BLaER1 treated with 17β-estradiol and CSF1 and Interleukin-3, amounts not matched to agents 10 nM and 100 nM (cell line): ENCODE measurements at regions not wholly inside any gene's neighbourhood (a gene's known extent, or its start where the extent isn't known, plus 50 kb on each side); places are given as distances from the start of the nearest gene placed in this dataset.
"Not testable (repeated sequence)": the region's sequence is repeated elsewhere in the genome, so short reads cannot be mapped to it uniquely, and the experiment has no call there.

Source experiments
- H3K27ac ChIP-seq, 11 experiments: shearing (Covaris generic); formaldehyde crosslinking; 2 replicates each; pipeline ENCODE4 v1.8.1; 2022
- H3K27me3 ChIP-seq, 11 experiments: shearing (Covaris generic); formaldehyde crosslinking; 2 replicates each; pipeline ENCODE4 v1.8.1; 2022
- H3K36me3 ChIP-seq, 11 experiments: shearing (Covaris generic); formaldehyde crosslinking; 2 replicates each; pipeline ENCODE4 v1.8.1; 2022
- H3K4me1 ChIP-seq, 10 experiments: shearing (Covaris generic); formaldehyde crosslinking; 2 replicates each; pipeline ENCODE4 v1.8.1; 2022
- H3K4me2 ChIP-seq, 11 experiments: shearing (Covaris generic); formaldehyde crosslinking; 2 replicates each; pipeline ENCODE4 v1.8.1; 2022
- H3K4me3 ChIP-seq, 10 experiments: shearing (Covaris generic); formaldehyde crosslinking; 2 replicates each; pipeline ENCODE4 v1.8.1; 2022
- H3K9ac ChIP-seq, 11 experiments: shearing (Covaris generic); formaldehyde crosslinking; 2 replicates each; pipeline ENCODE4 v1.8.1; 2022
- H3K9me3 ChIP-seq, 11 experiments: shearing (Covaris generic); formaldehyde crosslinking; replicated peaks in 1 of 11; 2 replicates each; pipeline ENCODE4 v1.8.1; 2022
- H4K20me1 ChIP-seq, 11 experiments: shearing (Covaris generic); formaldehyde crosslinking; 2 replicates each; pipeline ENCODE4 v1.8.1; 2022
- Cebpa-rat ChIP-seq, 11 experiments: shearing (Covaris generic); IDR thresholded peaks; 2 replicates each; pipeline ENCODE4 v1.8.1; 2022

DNA sequence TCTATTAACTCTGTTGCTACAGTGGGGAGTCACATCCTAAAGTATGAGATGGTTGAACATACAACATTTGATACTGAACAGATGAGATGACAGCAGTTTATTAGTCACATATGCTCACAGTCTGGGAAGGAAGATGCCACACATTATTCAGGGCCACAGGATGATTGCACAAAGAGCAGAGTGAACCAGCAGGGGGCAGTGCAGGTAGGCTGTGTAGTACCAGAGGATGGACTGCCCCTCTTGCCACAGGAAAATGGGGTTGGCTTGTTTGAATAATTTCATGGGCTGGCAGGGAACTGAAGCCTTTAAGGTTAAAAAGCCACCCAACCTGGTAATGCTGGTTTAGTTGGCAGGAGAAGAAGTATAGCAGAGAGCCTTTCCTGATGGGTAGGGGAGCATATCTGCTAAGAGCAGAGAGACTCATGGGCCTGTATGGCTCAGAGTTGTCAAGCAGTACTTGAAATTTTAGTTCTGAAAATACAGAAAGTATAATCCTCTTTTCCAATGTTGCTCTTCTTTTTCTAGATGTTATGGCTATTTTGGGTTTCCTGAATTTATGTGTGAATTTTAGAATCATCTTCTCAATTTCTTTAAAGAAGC is 180.4 kb upstream of the B3GAT1 start:
- Histone ChIP-seq H3K27me3 (peaks cover 0 to 13% (median 0%) of the 10 kb centered on the region in 11 experiments; a peak in 3 of 22 replicates), H3K4me1 (peaks cover 0 to 22% (median 0%) of the 10 kb centered on the region in 10 experiments; a peak in 9 of 20 replicates)

DNA sequence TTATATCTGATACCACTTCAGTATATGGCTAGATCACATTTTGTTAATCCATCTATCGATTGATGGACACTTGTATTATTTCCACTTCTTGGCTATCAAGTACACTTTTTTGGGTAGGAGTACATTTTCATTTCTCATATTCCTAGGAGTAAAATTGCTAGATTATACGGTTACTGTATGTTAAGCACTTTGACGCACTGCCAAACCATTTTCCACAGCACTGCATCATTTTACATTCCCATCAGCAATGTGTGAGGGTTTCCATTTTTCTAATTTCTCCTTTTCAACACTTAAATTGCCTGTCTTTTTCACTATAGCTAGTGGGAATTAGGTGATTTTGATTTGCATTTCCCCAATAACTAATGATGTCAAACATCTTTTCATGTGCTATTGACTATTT is 179.3 kb upstream of the B3GAT1 start:
- Histone ChIP-seq H3K9me3 (0 out of 22 replicates have a peak, but pooled peaks cover 0 to 4% (median 0%) of the 10 kb centered on the region in 11 experiments), H3K36me3 (no peaks in the 10 kb centered on the region), H3K4me3 (no peak overlapping the region), H3K4me1 (peaks cover 0 to 30% (median 0%) of the 10 kb centered on the region in 10 experiments; a peak in 9 of 20 replicates), H3K9ac (no peak overlapping the region), H3K27me3 (peaks cover 0 to 24% (median 0%) of the 10 kb centered on the region in 11 experiments; a peak in 6 of 22 replicates), H4K20me1 (peaks cover 0 to 19% (median 0%) of the 10 kb centered on the region in 11 experiments; a peak in 5 of 22 replicates), H3K27ac (no peak overlapping the region), H3K4me2 (peak overlapping the region in 4 of 11 experiments; percentile 54 to 64 (median 62); a peak in 8 of 22 replicates)
- TF ChIP-seq Cebpa-rat (IDR thresholded peaks at IDR 0.05) = no peak

More for the DNA sequence above, 180.4 kb upstream of the B3GAT1 start:
- no peak for TF ChIP-seq Cebpa-rat (IDR thresholded peaks at IDR 0.05)
- Histone ChIP-seq H3K27ac (no peak overlapping the region), H3K4me2 (no peak overlapping the region), H3K4me3 (no peak overlapping the region), H3K9ac (no peak overlapping the region), H3K36me3 (no peaks in the 10 kb centered on the region), H3K9me3 (0 out of 22 replicates have a peak, but pooled peaks cover 0 to 4% (median 0%) of the 10 kb centered on the region in 11 experiments), H4K20me1 (peaks cover 0 to 8% (median 0%) of the 10 kb centered on the region in 11 experiments; a peak in 4 of 22 replicates)

DNA sequence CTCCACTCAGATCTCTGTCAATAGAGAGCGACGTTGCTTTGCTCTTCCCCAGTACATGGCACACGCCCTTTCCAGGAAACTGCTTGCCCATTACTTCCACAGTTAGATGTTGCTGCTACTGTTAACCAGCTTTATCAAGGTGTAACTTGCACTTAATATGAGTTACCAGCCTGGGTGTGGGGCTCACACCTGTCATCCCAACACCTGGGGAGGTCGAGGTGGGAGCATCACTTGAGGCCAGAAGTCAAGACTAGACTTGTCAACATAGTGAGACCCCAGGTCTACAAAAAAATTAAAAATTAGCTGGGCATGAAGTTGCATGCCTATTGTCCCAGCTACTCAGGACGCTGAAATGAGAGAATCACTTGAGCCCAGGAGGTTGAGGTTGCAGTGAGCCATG is 177.1 kb upstream of the B3GAT1 start:
- Histone ChIP-seq H3K9me3 (0 out of 22 replicates have a peak, but pooled peaks cover 0 to 4% (median 0%) of the 10 kb centered on the region in 11 experiments), H3K9ac (no peak overlapping the region), H3K4me3 (no peak overlapping the region), H3K27ac (no peak overlapping the region), H4K20me1 (peaks cover 0 to 39% (median 0%) of the 10 kb centered on the region in 11 experiments; a peak in 9 of 22 replicates), H3K4me1 (peaks cover 0 to 50% (median 11%) of the 10 kb centered on the region in 10 experiments; a peak in 18 of 20 replicates), H3K27me3 (peaks cover 0 to 45% (median 0%) of the 10 kb centered on the region in 11 experiments; a peak in 8 of 22 replicates), H3K4me2 (no peak overlapping the region), H3K36me3 (no peaks in the 10 kb centered on the region)
- no peak for TF ChIP-seq Cebpa-rat (IDR thresholded peaks at IDR 0.05)

DNA sequence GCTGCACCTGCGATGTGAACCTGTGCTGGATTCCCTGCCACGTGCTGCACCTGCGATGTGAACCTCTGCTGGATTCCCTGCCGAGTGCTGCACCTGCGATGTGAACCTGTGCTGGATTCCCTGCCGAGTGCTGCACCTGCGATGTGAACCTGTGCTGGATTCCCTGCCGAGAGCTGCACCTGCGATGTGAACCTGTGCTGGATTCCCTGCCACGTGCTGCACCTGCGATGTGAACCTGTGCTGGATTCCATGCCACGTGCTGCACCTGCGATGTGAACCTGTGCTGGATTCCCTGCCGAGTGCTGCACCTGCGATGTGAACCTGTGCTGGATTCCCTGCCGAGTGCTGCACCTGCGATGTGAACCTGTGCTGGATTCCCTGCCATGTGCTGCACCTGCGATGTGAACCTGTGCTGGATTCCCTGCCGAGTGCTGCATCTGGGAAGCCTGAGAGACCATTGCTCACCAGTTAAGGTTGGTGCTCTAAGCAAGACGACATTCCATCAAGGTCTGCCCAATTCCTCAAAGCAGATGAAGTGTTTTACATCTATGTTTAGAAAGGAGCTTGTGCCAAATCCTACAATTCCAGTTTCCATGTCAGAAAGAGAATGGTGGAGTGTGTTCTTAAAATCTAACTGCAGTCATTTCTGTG is 176.5 kb upstream of the B3GAT1 start:
- Histone ChIP-seq H4K20me1 (peaks cover 0 to 44% (median 0%) of the 10 kb centered on the region in 11 experiments; a peak in 9 of 22 replicates), H3K4me1 (peaks cover 5 to 56% (median 17%) of the 10 kb centered on the region in 10 experiments), H3K27me3 (peaks cover 0 to 49% (median 0%) of the 10 kb centered on the region in 11 experiments; a peak in 8 of 22 replicates), H3K4me2 (peak overlapping the region in 3 of 11 experiments; percentile 36 to 63 (median 51); a peak in 5 of 22 replicates)
- not testable (repeated sequence) for H3K9ac ChIP-seq, H3K4me3 ChIP-seq, H3K36me3 ChIP-seq, H3K27ac ChIP-seq, H3K9me3 ChIP-seq

DNA sequence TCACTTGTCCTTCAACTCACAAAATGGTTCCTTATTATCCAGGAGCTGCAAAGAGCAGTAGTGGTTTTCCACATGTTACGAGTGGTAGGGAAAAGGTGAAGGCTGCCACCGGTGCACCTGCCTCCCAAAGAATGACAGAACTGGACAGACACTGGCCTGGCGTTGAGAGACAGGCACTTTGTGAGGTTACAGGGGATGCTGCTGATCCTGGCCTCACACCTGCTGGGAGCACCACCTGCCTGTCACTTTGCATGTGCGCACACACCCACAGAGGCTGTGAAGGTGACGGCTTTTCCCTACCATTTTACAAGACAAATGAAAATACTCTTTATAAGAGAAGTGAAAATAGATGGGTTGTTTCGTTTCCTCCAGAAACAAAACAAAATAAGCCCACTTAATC is 175.3 kb upstream of the B3GAT1 start:
- Histone ChIP-seq H3K4me2 (peak overlapping the region in 4 of 11 experiments; percentile 20 to 63 (median 44); a peak in 7 of 22 replicates), H3K36me3 (no peaks in the 10 kb centered on the region), H3K27me3 (peaks cover 0 to 58% (median 0%) of the 10 kb centered on the region in 11 experiments; a peak in 9 of 22 replicates), H3K4me3 (no peak overlapping the region), H4K20me1 (peaks cover 0 to 55% (median 0%) of the 10 kb centered on the region in 11 experiments; a peak in 11 of 22 replicates), H3K4me1 (peaks cover 17 to 67% (median 29%) of the 10 kb centered on the region in 10 experiments), H3K27ac (no peak overlapping the region), H3K9me3 (0 out of 22 replicates have a peak, but pooled peaks cover 0 to under 1% (median 0%) of the 10 kb centered on the region in 11 experiments), H3K9ac (no peak overlapping the region)
- no peak for TF ChIP-seq Cebpa-rat (IDR thresholded peaks at IDR 0.05)

DNA sequence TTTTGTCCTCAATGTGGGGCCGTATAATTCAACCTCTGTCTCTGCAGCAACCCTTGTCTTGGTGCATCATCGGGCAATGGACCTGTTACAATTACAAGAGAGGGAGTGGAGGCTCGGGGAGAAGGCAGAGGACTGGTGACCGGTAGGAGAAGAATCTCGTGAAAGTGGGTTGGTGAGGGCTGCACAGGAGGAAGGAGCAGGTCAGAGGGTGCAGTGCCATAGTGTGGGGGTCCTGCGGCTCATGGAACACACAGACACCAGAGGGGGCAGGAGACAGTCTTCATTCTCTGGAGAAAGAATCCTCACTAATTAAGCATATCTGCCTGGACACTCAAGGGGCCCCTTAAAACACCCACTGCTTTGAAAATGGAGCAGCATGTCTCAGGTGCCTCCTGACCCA is 174.7 kb upstream of the B3GAT1 start:
- Histone ChIP-seq H4K20me1 (peaks cover 0 to 62% (median 0%) of the 10 kb centered on the region in 11 experiments; a peak in 11 of 22 replicates), H3K9me3 (no peaks in the 10 kb centered on the region), H3K27ac (no peak overlapping the region), H3K4me3 (no peak overlapping the region), H3K4me2 (0 out of 22 replicates have a peak overlapping the region, but pooled peaks of 1 of the 11 experiments have one; percentile 63), H3K27me3 (peaks cover 0 to 64% (median 0%) of the 10 kb centered on the region in 11 experiments; a peak in 9 of 22 replicates), H3K4me1 (peaks cover 17 to 70% (median 30%) of the 10 kb centered on the region in 10 experiments), H3K9ac (no peak overlapping the region), H3K36me3 (no peaks in the 10 kb centered on the region)
- TF ChIP-seq Cebpa-rat (IDR thresholded peaks at IDR 0.05) = no peak

DNA sequence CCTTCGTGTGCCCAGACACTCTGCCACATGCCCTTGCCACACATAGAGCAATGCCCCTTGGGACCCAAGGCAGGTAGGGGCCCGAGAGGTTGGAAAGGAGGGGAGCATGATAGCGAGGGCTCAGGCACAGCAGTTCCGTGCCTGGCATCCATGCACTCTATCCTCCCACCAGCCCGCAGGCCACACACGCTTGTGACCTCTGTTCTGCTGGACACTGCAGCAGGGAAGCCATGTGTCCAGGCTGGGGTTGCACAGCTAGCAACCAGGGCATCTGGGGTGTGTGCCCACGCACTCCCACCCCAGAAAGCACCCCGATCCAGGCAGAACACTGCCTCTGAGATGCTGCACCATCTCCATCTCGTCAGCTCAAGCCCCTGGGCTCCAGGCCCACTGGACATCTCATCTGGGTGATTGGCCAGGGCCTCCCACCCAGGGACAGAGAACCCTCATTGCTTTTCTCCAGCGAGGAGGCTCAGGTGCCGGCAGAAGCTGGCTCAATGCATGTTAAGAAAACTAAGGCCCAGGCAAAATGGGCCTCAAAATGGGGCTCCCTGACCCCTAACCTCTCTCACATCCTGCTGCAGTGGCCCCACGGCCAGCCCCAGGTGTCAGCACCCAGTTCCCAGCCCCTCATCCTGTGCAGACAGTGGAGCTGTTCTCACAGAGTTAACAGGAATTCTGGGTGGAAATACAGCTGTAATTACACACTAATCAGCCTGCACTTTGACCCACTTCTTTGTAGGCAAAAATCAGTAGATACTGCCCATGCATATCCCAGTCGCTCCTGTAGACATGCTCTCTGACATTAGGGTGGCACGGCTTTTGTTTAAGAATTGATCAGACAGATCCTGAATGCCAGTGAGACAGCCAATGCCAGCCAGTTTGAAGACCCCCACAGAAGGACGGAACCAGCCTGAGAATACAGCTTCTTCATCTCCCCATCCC is 173.9 kb upstream of the B3GAT1 start:
- Histone ChIP-seq H3K9ac (no peak overlapping the region), H3K4me3 (no peak overlapping the region), H3K27ac (no peak overlapping the region), H4K20me1 (peaks cover 0 to 69% (median 0%) of the 10 kb centered on the region in 11 experiments; a peak in 11 of 22 replicates), H3K27me3 (peaks cover 0 to 72% (median 0%) of the 10 kb centered on the region in 11 experiments; a peak in 9 of 22 replicates), H3K4me2 (peak overlapping the region in 3 of 11 experiments; percentile 62 to 75 (median 74); a peak in 6 of 22 replicates), H3K9me3 (no peaks in the 10 kb centered on the region), H3K4me1 (peaks cover 17 to 64% (median 30%) of the 10 kb centered on the region in 10 experiments), H3K36me3 (no peaks in the 10 kb centered on the region)
- TF ChIP-seq Cebpa-rat (IDR thresholded peaks at IDR 0.05) = no peak
